ENCODE measurements at regions not wholly inside any gene's neighbourhood (a gene's known extent, or its start where the extent isn't known, plus 50 kb on each side); places are given as distances from the start of the nearest gene placed in this dataset.
A peak's percentile ranks its signal among the peaks of the same experiment; 100 is the strongest.

DNA sequence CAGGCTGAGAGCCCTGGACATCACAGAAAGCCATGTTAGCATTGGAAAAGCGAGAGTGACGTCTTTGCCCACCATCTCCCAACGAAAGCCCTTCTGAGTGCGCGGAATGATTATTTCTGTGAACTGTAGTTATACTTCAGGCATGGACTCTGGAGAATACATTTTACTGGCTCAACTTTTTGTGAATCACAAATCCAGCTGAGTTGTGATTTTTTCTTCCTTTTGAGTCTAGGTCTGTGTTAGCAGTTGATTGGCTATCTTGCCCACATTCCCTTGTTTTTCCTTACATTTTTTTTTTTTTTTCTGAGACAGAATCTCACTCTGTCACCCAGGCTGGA is 183.1 kb downstream of the INO80D start:
- Histone ChIP-seq H3K27ac (no peak overlapping the region), H3K36me3 (no peaks in the 10 kb centered on the region), H3K27me3 (no peaks in the 10 kb centered on the region), H3K4me3 (no peak overlapping the region), H3K4me1 (no peaks in the 10 kb centered on the region), H3K9me3 (no peaks in the 10 kb centered on the region)
- no peak for DNase-seq
- intact Hi-C loops (cut with DNase I; ENCODE audit: low total_unique reads), result no loop called here
- TF ChIP-seq POLR2A (IDR thresholded peaks at IDR 0.05), result no peak
- TF ChIP-seq, protein P1, sequence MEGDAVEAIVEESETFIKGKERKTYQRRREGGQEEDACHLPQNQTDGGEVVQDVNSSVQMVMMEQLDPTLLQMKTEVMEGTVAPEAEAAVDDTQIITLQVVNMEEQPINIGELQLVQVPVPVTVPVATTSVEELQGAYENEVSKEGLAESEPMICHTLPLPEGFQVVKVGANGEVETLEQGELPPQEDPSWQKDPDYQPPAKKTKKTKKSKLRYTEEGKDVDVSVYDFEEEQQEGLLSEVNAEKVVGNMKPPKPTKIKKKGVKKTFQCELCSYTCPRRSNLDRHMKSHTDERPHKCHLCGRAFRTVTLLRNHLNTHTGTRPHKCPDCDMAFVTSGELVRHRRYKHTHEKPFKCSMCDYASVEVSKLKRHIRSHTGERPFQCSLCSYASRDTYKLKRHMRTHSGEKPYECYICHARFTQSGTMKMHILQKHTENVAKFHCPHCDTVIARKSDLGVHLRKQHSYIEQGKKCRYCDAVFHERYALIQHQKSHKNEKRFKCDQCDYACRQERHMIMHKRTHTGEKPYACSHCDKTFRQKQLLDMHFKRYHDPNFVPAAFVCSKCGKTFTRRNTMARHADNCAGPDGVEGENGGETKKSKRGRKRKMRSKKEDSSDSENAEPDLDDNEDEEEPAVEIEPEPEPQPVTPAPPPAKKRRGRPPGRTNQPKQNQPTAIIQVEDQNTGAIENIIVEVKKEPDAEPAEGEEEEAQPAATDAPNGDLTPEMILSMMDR (IDR thresholded peaks at IDR 0.05), result no peak

DNA sequence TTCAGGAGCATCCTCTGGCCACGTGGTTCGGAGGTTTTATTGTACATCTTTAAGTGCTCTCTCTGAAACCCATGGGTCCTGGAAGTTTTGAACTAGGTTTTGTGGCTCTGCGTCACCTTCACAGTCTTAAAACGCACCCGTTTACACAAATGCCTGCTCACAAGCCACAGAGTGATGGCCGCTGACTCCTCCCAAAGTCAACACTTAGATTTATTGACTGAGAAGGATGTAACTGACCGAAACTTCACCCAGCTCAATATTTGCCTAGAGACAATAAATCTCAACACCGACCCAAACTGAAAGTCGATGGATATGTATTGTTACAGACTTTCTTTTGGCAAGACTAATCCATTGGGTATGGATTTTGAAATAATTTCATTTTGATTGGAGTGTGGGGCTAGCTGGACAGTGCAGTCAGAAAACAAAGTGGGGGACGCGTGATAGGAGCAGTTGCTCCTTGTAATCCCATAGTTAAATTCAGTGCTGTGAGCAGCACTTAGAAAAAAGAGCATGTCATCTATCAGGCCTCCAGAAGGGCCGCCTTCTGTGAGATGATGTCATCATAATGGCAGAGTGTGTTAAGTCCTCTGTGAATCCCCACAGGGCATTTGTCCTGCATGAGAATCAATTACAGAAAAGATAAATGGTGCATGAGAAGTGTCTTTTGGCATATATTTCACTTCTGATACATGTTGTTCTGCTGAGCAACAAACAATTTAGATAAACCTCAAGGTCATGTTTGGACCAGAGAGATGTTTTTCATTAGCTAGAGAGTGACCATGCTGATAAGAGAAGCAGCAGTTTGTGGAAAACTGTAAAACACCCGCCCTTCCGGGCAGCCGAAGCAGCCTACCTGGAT is 183.7 kb downstream of the INO80D start:
- no peak overlapping the region for H3K4me3 ChIP-seq
- H3K36me3 ChIP-seq, result no peaks in the 10 kb centered on the region
- no peaks in the 10 kb centered on the region for H3K4me1 ChIP-seq
- no peaks in the 10 kb centered on the region for H3K27me3 ChIP-seq
- no peaks in the 10 kb centered on the region for H3K9me3 ChIP-seq
- intact Hi-C loops (cut with DNase I; ENCODE audit: low total_unique reads), result no loop called here
- TF ChIP-seq POLR2A (IDR thresholded peaks at IDR 0.05), result no peak
- TF ChIP-seq, protein P1 (IDR thresholded peaks at IDR 0.05), result no peak
- H3K27ac ChIP-seq, result no peak overlapping the region
- DNase-seq, result no peak

DNA sequence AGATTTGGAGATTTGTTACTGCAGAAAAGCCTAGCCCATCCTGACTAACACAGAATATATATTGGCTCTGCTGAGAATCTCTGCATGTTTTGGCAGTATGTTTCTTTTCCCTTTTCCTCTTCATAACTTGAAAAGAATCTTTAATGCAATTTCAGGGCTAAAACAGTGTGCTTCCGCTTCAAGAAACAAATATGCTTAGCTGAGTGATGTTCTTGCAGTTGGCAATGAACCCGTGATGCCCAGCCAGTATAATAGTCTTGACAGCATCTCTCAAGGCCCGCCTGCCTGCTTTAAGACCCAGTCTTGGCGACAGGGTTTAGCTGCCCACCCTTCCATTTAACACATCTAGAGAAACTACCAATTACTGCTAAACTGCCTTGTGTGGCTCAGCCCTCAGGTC is 184.5 kb downstream of the INO80D start:
- H3K4me1 ChIP-seq, result no peaks in the 10 kb centered on the region
- H3K27me3 ChIP-seq, result no peaks in the 10 kb centered on the region
- H3K4me3 ChIP-seq, result no peak overlapping the region
- no peak for DNase-seq
- H3K9me3 ChIP-seq, result no peaks in the 10 kb centered on the region
- intact Hi-C loops (cut with DNase I; ENCODE audit: low total_unique reads), result no loop called here
- TF ChIP-seq, protein P1 (IDR thresholded peaks at IDR 0.05), result no peak
- no peak for TF ChIP-seq POLR2A (IDR thresholded peaks at IDR 0.05)
- no peaks in the 10 kb centered on the region for H3K36me3 ChIP-seq
- no peak overlapping the region for H3K27ac ChIP-seq

DNA sequence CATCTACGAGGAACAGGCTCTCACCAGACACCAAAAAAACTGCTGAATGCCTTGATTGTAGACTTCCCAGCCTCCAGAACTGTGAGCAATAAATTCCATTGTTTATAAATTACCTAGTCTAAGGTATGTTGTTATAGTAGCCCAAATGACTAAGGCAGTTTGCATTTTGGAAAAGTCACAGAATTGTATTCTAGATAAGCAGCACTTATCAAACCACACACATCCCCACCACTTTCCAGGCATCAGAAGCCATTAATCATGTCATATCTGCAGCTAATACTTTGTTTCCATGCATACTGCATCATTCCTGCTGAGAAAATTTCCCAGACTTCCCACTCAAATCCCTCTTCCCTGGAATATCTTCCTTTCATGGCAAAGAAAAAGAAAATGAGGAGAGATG is 187.2 kb downstream of the INO80D start:
- H3K27me3 ChIP-seq, result no peaks in the 10 kb centered on the region
- DNase-seq, result no peak
- no peak overlapping the region for H3K4me3 ChIP-seq
- intact Hi-C loops (cut with DNase I; ENCODE audit: low total_unique reads), result no loop called here
- H3K36me3 ChIP-seq, result no peaks in the 10 kb centered on the region
- H3K27ac ChIP-seq, result no peak overlapping the region
- TF ChIP-seq, protein P1 (IDR thresholded peaks at IDR 0.05), result no peak
- no peak for TF ChIP-seq POLR2A (IDR thresholded peaks at IDR 0.05)
- no peaks in the 10 kb centered on the region for H3K9me3 ChIP-seq
- H3K4me1 ChIP-seq, result no peaks in the 10 kb centered on the region

DNA sequence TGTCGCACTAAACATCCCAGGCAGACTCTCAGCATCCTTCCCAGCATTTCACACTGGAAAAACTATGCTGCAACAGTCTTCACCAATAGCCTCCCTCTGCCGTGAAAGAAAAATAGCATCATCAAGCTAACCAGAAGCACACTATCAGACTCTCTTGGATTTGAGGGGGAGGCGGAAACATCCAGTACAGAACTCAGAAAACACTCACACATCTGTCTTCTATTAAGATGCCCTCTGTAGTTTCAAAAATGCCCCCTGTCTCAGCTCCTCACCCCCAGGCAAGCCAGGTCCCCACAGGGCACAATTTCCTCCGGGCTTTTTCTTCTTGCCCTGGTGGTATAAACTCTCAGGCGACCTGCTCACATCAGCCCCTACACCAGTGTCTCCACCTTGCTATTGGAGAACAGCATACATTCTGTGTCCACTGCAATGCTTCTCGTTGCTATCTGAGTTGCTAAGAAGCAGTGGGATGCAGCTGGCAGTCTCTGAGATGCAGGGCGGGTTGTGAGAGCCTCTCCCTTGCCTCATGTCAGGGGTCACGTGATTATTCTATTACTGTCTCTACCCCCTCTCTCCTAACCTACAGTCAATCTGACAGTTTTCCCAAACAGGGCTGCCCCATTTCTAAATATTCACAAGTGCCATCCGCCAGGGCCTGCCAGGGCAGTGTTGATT is 189.9 kb downstream of the INO80D start:
- H3K4me3 ChIP-seq, result no peak overlapping the region
- TF ChIP-seq POLR2A (IDR thresholded peaks at IDR 0.05), result no peak
- TF ChIP-seq, protein P1 (IDR thresholded peaks at IDR 0.05), result no peak
- H3K27me3 ChIP-seq, result no peaks in the 10 kb centered on the region
- no peaks in the 10 kb centered on the region for H3K9me3 ChIP-seq
- intact Hi-C loops (cut with DNase I; ENCODE audit: low total_unique reads), result no loop called here
- no peaks in the 10 kb centered on the region for H3K4me1 ChIP-seq
- H3K27ac ChIP-seq, result peak overlapping the region in 1 of 2 donors; percentile 29
- no peak for DNase-seq
- no peaks in the 10 kb centered on the region for H3K36me3 ChIP-seq

Measured in uterus (tissue), 3 donors.